HepG2 (cell line): ENCODE measurements at regions not wholly inside any gene's neighbourhood (a gene's known extent, or its start where the extent isn't known, plus 50 kb on each side); places are given as distances from the start of the nearest gene placed in this dataset.

Experiments used
- ATAC-seq: fragments of 200-7000 bp; cut with Tn5 transposase; 3 replicates; pipeline ENCODE4 v1.9.1; 2020; ENCODE audit warnings: mild to moderate bottlenecking, moderate library complexity
- BruUV-seq: library from RNA; stranded (reverse); fragments of 400-500 nt; replicated peaks from 2 replicates; lab custom pipeline; 2021; lab: Mats Ljungman, UMichigan
- CTCF ChIA-PET: fragments of 300-600 bp; formaldehyde crosslinking; extraction: SDS; loops from one replicate; lab custom pipeline; 2021; ENCODE audit warnings: low total read pairs, inconsistent platforms, low intra/inter-chr PET ratio; lab: Yijun Ruan, JAX
- POLR2A ChIA-PET: fragments of 350-600 bp; sonication (Branson Sonifier 250); formaldehyde crosslinking; loops from one replicate; lab custom pipeline; 2020; ENCODE audit warnings: antibody characterized with exemption, inconsistent platforms; lab: Yijun Ruan, JAX
- DNase-seq: peaks from one replicate; pipeline ENCODE4 v3.0.0-alpha.2; 2015; ENCODE audit warnings: low spot score
- FAIRE-seq: peaks from 3 replicates; lab custom pipeline; 2011; peaks lifted over from hg19 to GRCh38; lab: Jason Lieb, UNC
- H2AFZ ChIP-seq: one replicate; pipeline ENCODE4 v1.6.1; 2011; ENCODE audit warnings: low read length, inconsistent platforms
- H3K27ac ChIP-seq: fragments of 300-600 bp; 3 replicates; pipeline ENCODE4 v1.8.0; 2011; ENCODE audit warnings: mixed run types, mild to moderate bottlenecking, mixed read lengths, low read length, inconsistent platforms; ENCODE audit not compliant: insufficient read depth; ENCODE audit errors: extremely low read length
- H3K27me3 ChIP-seq, 2 experiments: fragments of 200-600 bp in 1 of 2; 2 replicates in 1 of 2; 3 replicates in 1 of 2; pipeline versions ENCODE4 v1.6.0 to v1.8.0; 2011; ENCODE audit warnings: low read length in 2 of 2, mild to moderate bottlenecking in 2 of 2, moderate library complexity in 2 of 2, inconsistent platforms in 1 of 2; ENCODE audit not compliant: insufficient read depth in 2 of 2, control insufficient read depth in 1 of 2
- H3K36me3 ChIP-seq, 2 experiments: fragments of 200-600 bp in 1 of 2; replicated peaks in 1 of 2; 2 replicates in 1 of 2; 3 replicates in 1 of 2; pipeline versions ENCODE4 v1.5.1 to v1.8.0; 2011; ENCODE audit warnings: low read length in 2 of 2, inconsistent platforms in 1 of 2; ENCODE audit not compliant: insufficient read depth in 2 of 2, control insufficient read depth in 1 of 2
- H3K4me1 ChIP-seq: 2 replicates; pipeline ENCODE4 v1.5.1; 2012; ENCODE audit warnings: low read length, inconsistent platforms; ENCODE audit not compliant: insufficient read depth
- H3K4me2 ChIP-seq: 2 replicates; pipeline ENCODE4 v1.6.0; 2011; ENCODE audit warnings: low read depth, low read length, inconsistent platforms
- H3K4me3 ChIP-seq, 3 experiments: fragments of 200-600 bp in 1 of 3; sonication (generic), shearing (Covaris generic) in 1 of 3; replicated peaks in 1 of 3; 2 replicates each; pipeline ENCODE4 v1.5.1; 2011 to 2016; ENCODE audit warnings: low read length in 3 of 3, inconsistent platforms in 2 of 3, low read depth in 2 of 3, mild to moderate bottlenecking in 2 of 3, control low read depth in 1 of 3, mixed read lengths in 1 of 3; ENCODE audit not compliant: insufficient read depth in 1 of 3
- H3K79me2 ChIP-seq: one replicate; pipeline ENCODE4 v1.6.1; 2011; ENCODE audit warnings: low read length, inconsistent platforms; ENCODE audit not compliant: insufficient read depth
- H3K9ac ChIP-seq: 2 replicates; pipeline ENCODE4 v1.6.0; 2011; ENCODE audit warnings: mild to moderate bottlenecking, low read depth, low read length, inconsistent platforms; ENCODE audit not compliant: insufficient read depth
- H3K9me3 ChIP-seq: 2 replicates; pipeline ENCODE4 v1.5.1; 2012; ENCODE audit warnings: mild to moderate bottlenecking, low read length
- H4K20me1 ChIP-seq: 2 replicates; pipeline ENCODE4 v1.6.0; 2011; ENCODE audit warnings: inconsistent platforms, mild to moderate bottlenecking, low read length, moderate library complexity; ENCODE audit not compliant: insufficient read depth
- ARHGAP35 ChIP-seq: sonication (generic); formaldehyde crosslinking; IDR thresholded peaks from 2 replicates; pipeline ENCODE4 v1.9.0; 2022; ENCODE audit warnings: mild to moderate bottlenecking, inconsistent platforms, moderate library complexity, missing genetic modification reagents, borderline replicate concordance
- CHCHD3 ChIP-seq: sonication (generic); formaldehyde crosslinking; IDR thresholded peaks from 2 replicates; pipeline ENCODE4 v1.8.0; 2022; ENCODE audit warnings: mild to moderate bottlenecking, missing genetic modification reagents, moderate library complexity
- EED ChIP-seq: sonication (generic); formaldehyde crosslinking; IDR thresholded peaks from 2 replicates; pipeline ENCODE4 v1.5.0; 2020; ENCODE audit warnings: mild to moderate bottlenecking, missing genetic modification reagents
- ELF1 ChIP-seq: sonication (generic); formaldehyde crosslinking; IDR thresholded peaks from 2 replicates; pipeline ENCODE4 v1.4.0; 2020; ENCODE audit warnings: missing genetic modification reagents
- HOXA9 ChIP-seq: sonication (generic); formaldehyde crosslinking; IDR thresholded peaks from 2 replicates; pipeline ENCODE4 v1.8.1; 2022; ENCODE audit warnings: missing genetic modification reagents, mild to moderate bottlenecking, moderate library complexity, borderline replicate concordance
- IKZF4 ChIP-seq: sonication (generic); formaldehyde crosslinking; IDR thresholded peaks from 2 replicates; pipeline ENCODE4 v1.5.1; 2020; ENCODE audit warnings: borderline replicate concordance, mild to moderate bottlenecking, low read depth, missing genetic modification reagents; ENCODE audit errors: not compliant biosample characterization
- NFRKB ChIP-seq: fragments of 450-650 bp; IDR thresholded peaks from 2 replicates; pipeline ENCODE4 v1.6.1; 2017
- TBL1XR1 ChIP-seq: fragments of 150-350 bp; IDR thresholded peaks from 2 replicates; pipeline ENCODE4 v1.6.1; 2014; ENCODE audit warnings: borderline replicate concordance, low read length; ENCODE audit not compliant: partially characterized antibody
- ZBTB1 ChIP-seq: sonication (generic); formaldehyde crosslinking; IDR thresholded peaks from 2 replicates; pipeline ENCODE4 v1.4.0; 2020; ENCODE audit warnings: missing genetic modification reagents, borderline replicate concordance
- ZMYM2 ChIP-seq: sonication (generic); formaldehyde crosslinking; IDR thresholded peaks from 2 replicates; pipeline ENCODE4 v1.8.0; 2022; ENCODE audit warnings: mild to moderate bottlenecking, missing genetic modification reagents
- ZNF263 ChIP-seq: sonication (generic); formaldehyde crosslinking; IDR thresholded peaks from 2 replicates; pipeline ENCODE4 v1.4.0; 2020; ENCODE audit warnings: missing genetic modification reagents
- ZNF337 ChIP-seq: sonication (generic); formaldehyde crosslinking; IDR thresholded peaks from 2 replicates; pipeline ENCODE4 v1.5.1; 2020; ENCODE audit warnings: missing genetic modification reagents, low read depth, mild to moderate bottlenecking, borderline replicate concordance
- ZNF382 ChIP-seq: sonication (generic); formaldehyde crosslinking; IDR thresholded peaks from 2 replicates; pipeline ENCODE4 v1.5.0; 2020; ENCODE audit warnings: missing genetic modification reagents, mild to moderate bottlenecking, borderline replicate concordance
- ZNF7 ChIP-seq: IDR thresholded peaks from 2 replicates; pipeline ENCODE4 v1.6.1; 2016; ENCODE audit warnings: missing biosample characterization, missing genetic modification reagents
- ZNF740 ChIP-seq: sonication (generic); formaldehyde crosslinking; IDR thresholded peaks from 2 replicates; pipeline ENCODE4 v1.4.0; 2020; ENCODE audit warnings: missing genetic modification reagents
- ZNF879 ChIP-seq: sonication (generic); formaldehyde crosslinking; IDR thresholded peaks from 2 replicates; pipeline ENCODE4 v1.8.1; 2023; ENCODE audit warnings: missing genetic modification reagents
- WGBS: methylation state at CpG from one replicate; pipeline ENCODE4 v1.1.6; 2017; ENCODE audit warnings: low lambda C conversion rate; 5-methylcytosine and 5-hydroxymethylcytosine counted together
- in situ Hi-C: cut with HindIII; loops from 2 replicates; pipeline ENCODE4 v1.10.0; 2017; ENCODE audit warnings: low pct_unique_long_range_greater_than_20kb; ENCODE audit not compliant: extremely low pct_ligation_motif_present
- intact Hi-C: fragments of 100-400 bp; cut with micrococcal nuclease; formaldehyde crosslinking; loops from one replicate; pipeline ENCODE4 v1.10.0; 2022; ENCODE audit not compliant: unreplicated experiment

- WGBS: 3% methylated on average over 1 of the region's 1 CpG
- no TSS peak for BruUV-seq
- H3K79me2 ChIP-seq: no peaks in the 10 kb centered on the region
- TF ChIP-seq ELF1 (CRISPR knock-in tag): no peak
- no peak for TF ChIP-seq IKZF4
- no peak for TF ChIP-seq ZNF337 (CRISPR knock-in tag)
- TF ChIP-seq CHCHD3 (CRISPR knock-in tag): no peak
- no peak for TF ChIP-seq EED
- TF ChIP-seq ZNF382 (CRISPR knock-in tag): no peak
- no peak for TF ChIP-seq NFRKB
- TF ChIP-seq ZBTB1 (CRISPR knock-in tag): no peak
- no peak for TF ChIP-seq ZNF879 (CRISPR knock-in tag)
- no peak for TF ChIP-seq ZNF263 (CRISPR knock-in tag)
- TF ChIP-seq ZNF7: no peak
- no peak for TF ChIP-seq ZMYM2 (CRISPR knock-in tag)
- no peak for TF ChIP-seq TBL1XR1
- TF ChIP-seq ZNF740 (CRISPR knock-in tag): no peak
- no peak for TF ChIP-seq HOXA9
- TF ChIP-seq ARHGAP35 (CRISPR knock-in tag): no peak
- H2AFZ ChIP-seq: no peak overlapping the region
- H3K27me3 ChIP-seq: no peaks in the 10 kb centered on the region
- H3K4me2 ChIP-seq: no peak overlapping the region
- no peaks in the 10 kb centered on the region for H4K20me1 ChIP-seq
- CTCF ChIA-PET: no interaction called here
- ATAC-seq: no peak
- H3K4me3 ChIP-seq: no peak overlapping the region
- no peak for FAIRE-seq
- H3K27ac ChIP-seq: no peak overlapping the region
- no peak overlapping the region for H3K9ac ChIP-seq
- no peak for DNase-seq
- in situ Hi-C loops: no loop called here
- intact Hi-C loops: no loop called here
- H3K4me1 ChIP-seq: no peaks in the 10 kb centered on the region
- POLR2A ChIA-PET: no interaction called here
- H3K36me3 ChIP-seq: no peaks in the 10 kb centered on the region
- no peaks in the 10 kb centered on the region for H3K9me3 ChIP-seq
These were observed 648.4 kb upstream of the EYS start for GRCh38 chr6:66355471-66355870.
